Panc1 (cell line): ENCODE measurements at regions not wholly inside any gene's neighbourhood (a gene's known extent, or its start where the extent isn't known, plus 50 kb on each side); places are given as distances from the start of the nearest gene placed in this dataset.

ENCODE experiments used
- POLR2AphosphoS5 ChIP-seq: IDR thresholded peaks from 2 replicates; pipeline ENCODE4 v1.6.1; 2012; ENCODE audit warnings: mild to moderate bottlenecking, low read depth, low read length, moderate library complexity
- TCF7L2 ChIP-seq: IDR thresholded peaks from 2 replicates; pipeline ENCODE4 v1.6.1; 2011; ENCODE audit warnings: mild to moderate bottlenecking, low read depth, low read length, inconsistent platforms
- TF ChIP-seq, protein P1 (sequence below): fragments of 450-650 bp; IDR thresholded peaks from 2 replicates; pipeline ENCODE4 v1.5.1; 2017; ENCODE audit warnings: mild to moderate bottlenecking
- TF ChIP-seq, protein P2 (sequence below), 2 experiments: IDR thresholded peaks; 2 replicates each; pipeline ENCODE4 v1.6.1; 2011 to 2012; ENCODE audit warnings: low read depth in 2 of 2, control low read depth in 1 of 2, low read length in 1 of 2, mild to moderate bottlenecking in 1 of 2, moderate library complexity in 1 of 2; ENCODE audit not compliant: insufficient read depth in 1 of 2

DNA sequence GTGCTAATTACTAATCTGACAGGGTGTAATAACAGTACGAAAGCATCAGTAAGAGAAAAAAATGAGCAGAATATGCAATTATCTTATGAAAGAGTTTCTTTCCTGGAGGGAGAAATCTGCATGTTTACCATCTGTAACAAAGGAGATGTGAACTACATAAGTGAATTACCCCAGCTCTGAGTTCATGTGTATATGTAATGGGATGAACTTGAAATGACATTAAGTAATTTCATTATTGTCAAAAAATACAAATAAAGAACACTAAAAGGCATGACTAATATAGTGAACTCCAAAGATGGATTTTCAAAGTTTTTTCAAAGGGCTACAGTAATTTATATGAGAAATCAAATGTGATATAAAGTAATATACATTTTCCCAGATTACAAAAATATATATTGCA lies 944.0 kb downstream of the MAT2B start:
- TF ChIP-seq, protein P1, sequence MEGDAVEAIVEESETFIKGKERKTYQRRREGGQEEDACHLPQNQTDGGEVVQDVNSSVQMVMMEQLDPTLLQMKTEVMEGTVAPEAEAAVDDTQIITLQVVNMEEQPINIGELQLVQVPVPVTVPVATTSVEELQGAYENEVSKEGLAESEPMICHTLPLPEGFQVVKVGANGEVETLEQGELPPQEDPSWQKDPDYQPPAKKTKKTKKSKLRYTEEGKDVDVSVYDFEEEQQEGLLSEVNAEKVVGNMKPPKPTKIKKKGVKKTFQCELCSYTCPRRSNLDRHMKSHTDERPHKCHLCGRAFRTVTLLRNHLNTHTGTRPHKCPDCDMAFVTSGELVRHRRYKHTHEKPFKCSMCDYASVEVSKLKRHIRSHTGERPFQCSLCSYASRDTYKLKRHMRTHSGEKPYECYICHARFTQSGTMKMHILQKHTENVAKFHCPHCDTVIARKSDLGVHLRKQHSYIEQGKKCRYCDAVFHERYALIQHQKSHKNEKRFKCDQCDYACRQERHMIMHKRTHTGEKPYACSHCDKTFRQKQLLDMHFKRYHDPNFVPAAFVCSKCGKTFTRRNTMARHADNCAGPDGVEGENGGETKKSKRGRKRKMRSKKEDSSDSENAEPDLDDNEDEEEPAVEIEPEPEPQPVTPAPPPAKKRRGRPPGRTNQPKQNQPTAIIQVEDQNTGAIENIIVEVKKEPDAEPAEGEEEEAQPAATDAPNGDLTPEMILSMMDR, result no peak
- TF ChIP-seq POLR2AphosphoS5 (no peak), TCF7L2 (no peak)
- TF ChIP-seq, protein P2, sequence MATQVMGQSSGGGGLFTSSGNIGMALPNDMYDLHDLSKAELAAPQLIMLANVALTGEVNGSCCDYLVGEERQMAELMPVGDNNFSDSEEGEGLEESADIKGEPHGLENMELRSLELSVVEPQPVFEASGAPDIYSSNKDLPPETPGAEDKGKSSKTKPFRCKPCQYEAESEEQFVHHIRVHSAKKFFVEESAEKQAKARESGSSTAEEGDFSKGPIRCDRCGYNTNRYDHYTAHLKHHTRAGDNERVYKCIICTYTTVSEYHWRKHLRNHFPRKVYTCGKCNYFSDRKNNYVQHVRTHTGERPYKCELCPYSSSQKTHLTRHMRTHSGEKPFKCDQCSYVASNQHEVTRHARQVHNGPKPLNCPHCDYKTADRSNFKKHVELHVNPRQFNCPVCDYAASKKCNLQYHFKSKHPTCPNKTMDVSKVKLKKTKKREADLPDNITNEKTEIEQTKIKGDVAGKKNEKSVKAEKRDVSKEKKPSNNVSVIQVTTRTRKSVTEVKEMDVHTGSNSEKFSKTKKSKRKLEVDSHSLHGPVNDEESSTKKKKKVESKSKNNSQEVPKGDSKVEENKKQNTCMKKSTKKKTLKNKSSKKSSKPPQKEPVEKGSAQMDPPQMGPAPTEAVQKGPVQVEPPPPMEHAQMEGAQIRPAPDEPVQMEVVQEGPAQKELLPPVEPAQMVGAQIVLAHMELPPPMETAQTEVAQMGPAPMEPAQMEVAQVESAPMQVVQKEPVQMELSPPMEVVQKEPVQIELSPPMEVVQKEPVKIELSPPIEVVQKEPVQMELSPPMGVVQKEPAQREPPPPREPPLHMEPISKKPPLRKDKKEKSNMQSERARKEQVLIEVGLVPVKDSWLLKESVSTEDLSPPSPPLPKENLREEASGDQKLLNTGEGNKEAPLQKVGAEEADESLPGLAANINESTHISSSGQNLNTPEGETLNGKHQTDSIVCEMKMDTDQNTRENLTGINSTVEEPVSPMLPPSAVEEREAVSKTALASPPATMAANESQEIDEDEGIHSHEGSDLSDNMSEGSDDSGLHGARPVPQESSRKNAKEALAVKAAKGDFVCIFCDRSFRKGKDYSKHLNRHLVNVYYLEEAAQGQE (IDR thresholded peaks at IDR 0.05; ENCODE audit: insufficient read depth in 1 of 2, low read depth in 2 of 2, low read length in 1 of 2), result no peak
